Fibroblast of lung (primary cell): ENCODE measurements at regions not wholly inside any gene's neighbourhood (a gene's known extent, or its start where the extent isn't known, plus 50 kb on each side); places are given as distances from the start of the nearest gene placed in this dataset.

Source experiments
- CTCF ChIP-seq, 2 donors: IDR thresholded peaks in 1 of 2; conservative IDR thresholded peaks in 1 of 2; 1 replicate in 1 of 2; 2 replicates in 1 of 2; pipeline ENCODE4 v1.5.1; 2011 to 2012; ENCODE audit warnings: low read length in 2 of 2, control low read depth in 1 of 2, inconsistent platforms in 1 of 2, low read depth in 1 of 2, mild to moderate bottlenecking in 1 of 2
- EZH2 ChIP-seq: IDR thresholded peaks from 2 replicates; pipeline ENCODE4 v1.5.1; 2012; ENCODE audit warnings: low read length, control low read depth, mild to moderate bottlenecking; ENCODE audit errors: missing control alignments

DNA sequence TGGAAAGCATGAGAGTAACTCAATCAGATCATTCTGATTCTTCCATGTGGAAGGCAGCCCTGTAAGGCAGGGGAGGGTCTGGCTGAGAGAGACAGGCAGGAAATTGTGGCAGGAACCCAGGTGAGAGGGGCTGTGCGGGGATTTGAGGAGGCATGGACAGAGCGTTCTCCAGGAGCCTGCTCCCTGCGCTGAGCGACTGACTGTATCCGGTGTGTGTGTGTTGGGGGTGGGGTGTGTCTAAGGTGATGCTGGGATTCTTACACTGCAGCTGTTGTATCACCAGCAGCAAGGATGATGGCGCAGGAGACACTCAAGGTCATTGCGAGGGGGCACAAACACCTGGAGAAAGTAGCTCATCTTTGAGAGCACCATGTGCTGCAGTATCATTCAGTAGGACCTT, 128.5 kb downstream of the RHOU start:
- TF ChIP-seq CTCF (conservative IDR thresholded peaks at IDR 0.05 in 1 of 2, IDR thresholded peaks at IDR 0.05 in 1 of 2; ENCODE audit: low read depth in 1 of 2, low read length in 2 of 2) (no peak), EZH2 (no peak)
